GM12878 (cell line): ENCODE measurements at regions not wholly inside any gene's neighbourhood (a gene's known extent, or its start where the extent isn't known, plus 50 kb on each side); places are given as distances from the start of the nearest gene placed in this dataset.
"Not testable (repeated sequence)": the region's sequence is repeated elsewhere in the genome, so short reads cannot be mapped to it uniquely, and the experiment has no call there.

Experiments used
- NRF1 ChIP-seq: conservative IDR thresholded peaks from 2 replicates; pipeline ENCODE4 v1.6.1; 2011; ENCODE audit warnings: mild to moderate bottlenecking, low read depth, low read length, improper control_type of control experiment
- POLR2A ChIP-seq: IDR thresholded peaks from 2 replicates; pipeline ENCODE4 v1.6.1; 2011; ENCODE audit warnings: low read depth, mild to moderate bottlenecking, low read length
- SMC3 ChIP-seq: IDR thresholded peaks from 2 replicates; pipeline ENCODE4 v1.6.1; 2011; ENCODE audit warnings: low read length, improper control_type of control experiment, borderline replicate concordance
- STAT3 ChIP-seq: IDR thresholded peaks from 2 replicates; pipeline ENCODE4 v1.6.1; 2011; ENCODE audit warnings: low read depth, low read length, improper control_type of control experiment
- TBL1XR1 ChIP-seq: IDR thresholded peaks from 2 replicates; pipeline ENCODE4 v1.6.1; 2012; ENCODE audit warnings: low read depth, low read length, improper control_type of control experiment
- USF2 ChIP-seq: IDR thresholded peaks from 2 replicates; pipeline ENCODE4 v1.6.1; 2011; ENCODE audit warnings: low read depth, low read length, improper control_type of control experiment, borderline replicate concordance
- ZNF274 ChIP-seq: IDR thresholded peaks from one replicate; pipeline ENCODE4 v1.8.0; 2011; ENCODE audit not compliant: insufficient read length, insufficient read depth
- TF ChIP-seq, protein P1 (sequence below), 3 experiments: IDR thresholded peaks in 2 of 3; conservative IDR thresholded peaks in 1 of 3; 2 replicates each; pipeline ENCODE4 v1.5.1; 2011; ENCODE audit warnings: low read depth in 3 of 3, low read length in 3 of 3, mild to moderate bottlenecking in 3 of 3, control low read depth in 2 of 3, moderate library complexity in 2 of 3, inconsistent platforms in 1 of 3, mixed read lengths in 1 of 3; ENCODE audit not compliant: control insufficient read depth in 2 of 3, insufficient read depth in 1 of 3; ENCODE audit errors: extremely low read depth in 1 of 3

DNA sequence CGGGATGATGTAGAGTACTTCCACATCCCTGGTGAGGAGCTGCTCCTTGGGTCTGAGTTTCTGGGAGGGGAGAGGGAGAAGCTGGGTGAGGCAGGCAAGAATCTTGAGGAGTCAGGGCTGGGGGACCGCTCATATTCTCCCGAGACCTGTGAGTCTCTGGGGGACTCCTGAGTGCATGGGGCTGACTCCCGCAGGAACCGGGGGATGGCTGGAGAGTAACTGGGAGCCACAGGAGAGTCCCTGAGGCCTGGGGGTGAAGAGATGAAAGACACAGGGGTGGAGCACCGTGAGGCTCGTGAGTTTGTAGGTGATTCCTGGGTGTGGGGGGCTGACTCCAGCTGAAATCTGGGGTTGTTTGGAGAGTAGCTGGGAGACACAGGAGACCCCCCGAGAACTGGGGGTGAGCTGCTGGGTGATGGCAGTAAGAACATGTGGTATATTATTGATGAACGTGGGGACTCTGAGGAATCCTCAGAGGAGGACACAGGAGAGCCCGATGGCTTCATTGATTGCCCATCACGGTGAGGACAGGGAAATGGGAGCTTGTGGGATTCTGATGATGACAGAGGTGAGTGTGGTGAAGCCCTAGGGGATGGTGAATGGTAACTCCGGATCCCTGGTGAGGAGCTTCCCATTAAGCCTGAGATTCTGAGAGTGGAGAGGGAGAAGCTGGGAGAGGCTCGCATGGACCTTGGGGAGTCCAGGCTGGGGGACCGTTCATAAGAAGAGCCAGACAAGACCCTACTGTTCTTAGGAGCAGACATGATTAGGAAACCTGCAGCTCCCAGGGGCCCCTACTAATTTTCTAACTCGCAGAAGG is 301.1 kb downstream of the CWH43 start:
- TF ChIP-seq NRF1, POLR2A, ZNF274, USF2, TBL1XR1, STAT3, SMC3: not testable (repeated sequence)
- TF ChIP-seq, protein P1, sequence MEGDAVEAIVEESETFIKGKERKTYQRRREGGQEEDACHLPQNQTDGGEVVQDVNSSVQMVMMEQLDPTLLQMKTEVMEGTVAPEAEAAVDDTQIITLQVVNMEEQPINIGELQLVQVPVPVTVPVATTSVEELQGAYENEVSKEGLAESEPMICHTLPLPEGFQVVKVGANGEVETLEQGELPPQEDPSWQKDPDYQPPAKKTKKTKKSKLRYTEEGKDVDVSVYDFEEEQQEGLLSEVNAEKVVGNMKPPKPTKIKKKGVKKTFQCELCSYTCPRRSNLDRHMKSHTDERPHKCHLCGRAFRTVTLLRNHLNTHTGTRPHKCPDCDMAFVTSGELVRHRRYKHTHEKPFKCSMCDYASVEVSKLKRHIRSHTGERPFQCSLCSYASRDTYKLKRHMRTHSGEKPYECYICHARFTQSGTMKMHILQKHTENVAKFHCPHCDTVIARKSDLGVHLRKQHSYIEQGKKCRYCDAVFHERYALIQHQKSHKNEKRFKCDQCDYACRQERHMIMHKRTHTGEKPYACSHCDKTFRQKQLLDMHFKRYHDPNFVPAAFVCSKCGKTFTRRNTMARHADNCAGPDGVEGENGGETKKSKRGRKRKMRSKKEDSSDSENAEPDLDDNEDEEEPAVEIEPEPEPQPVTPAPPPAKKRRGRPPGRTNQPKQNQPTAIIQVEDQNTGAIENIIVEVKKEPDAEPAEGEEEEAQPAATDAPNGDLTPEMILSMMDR (IDR thresholded peaks at IDR 0.05 in 2 of 3, conservative IDR thresholded peaks at IDR 0.05 in 1 of 3; ENCODE audit: control insufficient read depth in 2 of 3, extremely low read depth in 1 of 3, insufficient read depth in 1 of 3, low read depth in 3 of 3, low read length in 3 of 3) = not testable (repeated sequence)
